Sigmoid colon (tissue), 6 donors: ENCODE measurements at regions not wholly inside any gene's neighbourhood (a gene's known extent, or its start where the extent isn't known, plus 50 kb on each side); places are given as distances from the start of the nearest gene placed in this dataset.

Experiments used
- DNase-seq: peaks from one replicate; pipeline ENCODE4 v3.0.0-alpha.2; 2019
- H3K27ac ChIP-seq, 4 donors: fragments of 200-600 bp; sonication (generic); one replicate each; pipeline ENCODE4 v1.5.1; 2016 to 2019; ENCODE audit warnings: mild to moderate bottlenecking in 1 of 4
- H3K27me3 ChIP-seq, 3 donors: fragments of 200-600 bp; sonication (generic); one replicate each; pipeline ENCODE4 v1.5.1; 2019; ENCODE audit warnings: mild to moderate bottlenecking in 1 of 3
- H3K36me3 ChIP-seq, 4 donors: fragments of 200-600 bp; sonication (generic); one replicate each; pipeline ENCODE4 v1.5.1; 2016 to 2019
- H3K4me1 ChIP-seq, 4 donors: fragments of 200-600 bp; sonication (generic); one replicate each; pipeline ENCODE4 v1.5.1; 2017 to 2019
- H3K4me3 ChIP-seq, 4 donors: fragments of 200-600 bp; sonication (generic); one replicate each; pipeline ENCODE4 v1.5.1; 2017 to 2019; ENCODE audit warnings: mild to moderate bottlenecking in 2 of 4, moderate library complexity in 1 of 4
- H3K9me3 ChIP-seq, 4 donors: fragments of 200-600 bp in 3 of 4; sonication (generic) in 3 of 4; one replicate each; pipeline versions ENCODE4 v1.5.1 to v1.6.1; 2013 to 2019
- EP300 ChIP-seq, 4 donors: sonication (generic); formaldehyde crosslinking; IDR thresholded peaks; one replicate each; pipeline ENCODE4 v1.6.1; 2017; ENCODE audit warnings: antibody characterized with exemption in 4 of 4
- POLR2A ChIP-seq, 2 donors: fragments of 450-650 bp; IDR thresholded peaks; one replicate each; pipeline ENCODE4 v1.6.1; 2016; ENCODE audit warnings: antibody characterized with exemption in 2 of 2, mild to moderate bottlenecking in 2 of 2, moderate library complexity in 2 of 2
- POLR2AphosphoS5 ChIP-seq, 4 donors: sonication (generic); formaldehyde crosslinking; IDR thresholded peaks; one replicate each; pipeline ENCODE4 v1.6.1; 2017; ENCODE audit warnings: antibody characterized with exemption in 4 of 4
- WGBS, 2 donors: extraction: QIAGEN DNeasy Blood & Tissue Kit; methylation state at CpG; one replicate each; pipeline ENCODE4 v1.1.7; 2013; 5-methylcytosine and 5-hydroxymethylcytosine counted together
- intact Hi-C: fragments of 100-400 bp; cut with DNase I; formaldehyde crosslinking; loops from one replicate; pipeline ENCODE4 v1.15.1; 2023
- TF ChIP-seq, protein P1 (sequence below), 4 experiments: fragments of 450-650 bp in 3 of 4; fragments of 200-600 bp in 1 of 4; IDR thresholded peaks; one replicate each; pipeline ENCODE4 v1.5.1; 2016 to 2019; ENCODE audit warnings: antibody characterized with exemption in 4 of 4, mild to moderate bottlenecking in 3 of 4, moderate library complexity in 2 of 4
- donor health status: healthy with polysubstance abuse.
- donor health status: healthy.

DNA sequence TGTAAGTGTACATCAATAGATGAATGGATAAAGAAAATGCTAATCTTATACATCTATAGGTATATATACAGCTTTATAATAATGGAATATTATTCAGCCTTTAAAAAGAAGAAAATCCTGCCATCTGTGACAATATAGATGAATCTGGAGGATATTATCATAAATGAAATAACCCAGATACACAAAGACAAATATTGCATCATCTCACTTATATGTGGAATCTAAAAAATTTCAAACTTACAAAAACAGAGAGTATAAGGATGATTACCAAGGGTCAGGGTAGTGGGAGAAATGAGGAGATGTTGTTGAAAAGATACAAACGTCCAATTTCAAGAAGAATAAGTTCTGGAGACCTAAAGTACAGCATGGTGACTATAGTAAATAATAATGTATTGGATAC is 85.4 kb upstream of the AGTR1 start:
- Histone ChIP-seq H3K4me1 (peaks cover 0 to 35% (median 23%) of the 10 kb centered on the region in 4 donors), H3K27ac (no peak overlapping the region), H3K9me3 (no peaks in the 10 kb centered on the region), H3K36me3 (no peaks in the 10 kb centered on the region), H3K27me3 (no peaks in the 10 kb centered on the region), H3K4me3 (no peak overlapping the region)
- intact Hi-C loops: no loop called here
- no peak for DNase-seq
- TF ChIP-seq EP300 (IDR thresholded peaks at IDR 0.05): no peak
- TF ChIP-seq POLR2A (IDR thresholded peaks at IDR 0.05): no peak
- no peak for TF ChIP-seq POLR2AphosphoS5 (IDR thresholded peaks at IDR 0.05)
- TF ChIP-seq, protein P1, sequence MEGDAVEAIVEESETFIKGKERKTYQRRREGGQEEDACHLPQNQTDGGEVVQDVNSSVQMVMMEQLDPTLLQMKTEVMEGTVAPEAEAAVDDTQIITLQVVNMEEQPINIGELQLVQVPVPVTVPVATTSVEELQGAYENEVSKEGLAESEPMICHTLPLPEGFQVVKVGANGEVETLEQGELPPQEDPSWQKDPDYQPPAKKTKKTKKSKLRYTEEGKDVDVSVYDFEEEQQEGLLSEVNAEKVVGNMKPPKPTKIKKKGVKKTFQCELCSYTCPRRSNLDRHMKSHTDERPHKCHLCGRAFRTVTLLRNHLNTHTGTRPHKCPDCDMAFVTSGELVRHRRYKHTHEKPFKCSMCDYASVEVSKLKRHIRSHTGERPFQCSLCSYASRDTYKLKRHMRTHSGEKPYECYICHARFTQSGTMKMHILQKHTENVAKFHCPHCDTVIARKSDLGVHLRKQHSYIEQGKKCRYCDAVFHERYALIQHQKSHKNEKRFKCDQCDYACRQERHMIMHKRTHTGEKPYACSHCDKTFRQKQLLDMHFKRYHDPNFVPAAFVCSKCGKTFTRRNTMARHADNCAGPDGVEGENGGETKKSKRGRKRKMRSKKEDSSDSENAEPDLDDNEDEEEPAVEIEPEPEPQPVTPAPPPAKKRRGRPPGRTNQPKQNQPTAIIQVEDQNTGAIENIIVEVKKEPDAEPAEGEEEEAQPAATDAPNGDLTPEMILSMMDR (IDR thresholded peaks at IDR 0.05): no peak
- WGBS, 2 donors: 69 to 77% methylated on average over 1 of the region's 1 CpG

- Histone ChIP-seq H3K4me3 (no peak overlapping the region), H3K4me1 (peaks cover 0 to 28% (median 19%) of the 10 kb centered on the region in 4 donors), H3K27me3 (no peaks in the 10 kb centered on the region), H3K27ac (peak overlapping the region in 2 of 4 donors; percentile 53 to 56), H3K36me3 (no peaks in the 10 kb centered on the region), H3K9me3 (peaks cover 0 to 3% (median 0%) of the 10 kb centered on the region in 4 donors)
- WGBS, 2 donors: 79 to 80% methylated on average over 3 of the region's 3 CpGs
- TF ChIP-seq POLR2A (IDR thresholded peaks at IDR 0.05) (no peak), POLR2AphosphoS5 (IDR thresholded peaks at IDR 0.05) (no peak), EP300 (IDR thresholded peaks at IDR 0.05) (no peak)
- TF ChIP-seq, protein P1 (IDR thresholded peaks at IDR 0.05): no peak
- intact Hi-C loops: no loop called here
- DNase-seq: no peak
Measured at GRCh38 chr3:148615382-148615781, 82.3 kb upstream of the AGTR1 start.

- intact Hi-C loops: no loop called here
- WGBS, 2 donors: 6 to 44% methylated on average over 4 of the region's 4 CpGs
- no peak overlapping the region for H3K27ac ChIP-seq
- H3K9me3 ChIP-seq: no peaks in the 10 kb centered on the region
- no peak for DNase-seq
- H3K4me1 ChIP-seq: peaks cover 0 to 7% (median 0%) of the 10 kb centered on the region in 4 donors
- H3K27me3 ChIP-seq: no peaks in the 10 kb centered on the region
- no peak overlapping the region for H3K4me3 ChIP-seq
- TF ChIP-seq, protein P1 (IDR thresholded peaks at IDR 0.05): no peak
- TF ChIP-seq POLR2AphosphoS5 (IDR thresholded peaks at IDR 0.05): no peak
- TF ChIP-seq POLR2A (IDR thresholded peaks at IDR 0.05): no peak
- TF ChIP-seq EP300 (IDR thresholded peaks at IDR 0.05): no peak
- H3K36me3 ChIP-seq: no peaks in the 10 kb centered on the region
Measured at GRCh38 chr3:148625095-148625736, 72.5 kb upstream of the AGTR1 start.

DNA sequence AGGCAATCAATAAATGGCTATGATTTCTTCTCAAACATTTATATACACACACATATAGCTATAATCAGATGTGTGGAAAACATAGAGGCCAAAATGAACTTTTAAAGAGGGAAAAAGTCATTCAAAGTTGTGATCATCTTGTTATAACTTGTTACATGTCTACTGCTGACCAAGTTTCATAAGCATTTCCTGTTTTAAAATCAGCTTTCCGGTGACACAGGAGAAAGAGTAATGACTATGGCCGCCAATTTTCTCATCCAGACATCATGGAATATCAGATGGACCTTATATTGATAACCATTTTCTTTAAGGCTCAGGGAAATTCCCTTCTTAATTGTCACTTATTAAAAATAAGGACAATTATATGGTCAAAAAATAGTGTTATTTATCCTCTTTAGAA is 71.7 kb upstream of the AGTR1 start:
- no peak for TF ChIP-seq EP300 (IDR thresholded peaks at IDR 0.05)
- TF ChIP-seq POLR2AphosphoS5 (IDR thresholded peaks at IDR 0.05): no peak
- no peak for TF ChIP-seq POLR2A (IDR thresholded peaks at IDR 0.05)
- TF ChIP-seq, protein P1 (IDR thresholded peaks at IDR 0.05): no peak
- Histone ChIP-seq H3K9me3 (no peaks in the 10 kb centered on the region), H3K4me1 (peaks cover 0 to 7% (median 0%) of the 10 kb centered on the region in 4 donors), H3K27me3 (no peaks in the 10 kb centered on the region), H3K4me3 (no peak overlapping the region), H3K27ac (no peak overlapping the region), H3K36me3 (no peaks in the 10 kb centered on the region)
- intact Hi-C loops: no loop called here
- 61 to 77% methylated on average over 2 of the region's 2 CpGs for WGBS, 2 donors
- DNase-seq: no peak

- 89 to 96% methylated on average over 1 of the region's 1 CpG for WGBS, 2 donors
- no peaks in the 10 kb centered on the region for H3K36me3 ChIP-seq
- H3K4me3 ChIP-seq: no peak overlapping the region
- no peak overlapping the region for H3K27ac ChIP-seq
- no peak for TF ChIP-seq POLR2A (IDR thresholded peaks at IDR 0.05)
- TF ChIP-seq EP300 (IDR thresholded peaks at IDR 0.05): no peak
- peaks cover 0 to 7% (median 0%) of the 10 kb centered on the region in 4 donors for H3K4me1 ChIP-seq
- peaks cover 0 to 2% (median 0%) of the 10 kb centered on the region in 4 donors for H3K9me3 ChIP-seq
- no peak for DNase-seq
- intact Hi-C loops: no loop called here
- no peaks in the 10 kb centered on the region for H3K27me3 ChIP-seq
Measured at GRCh38 chr3:148629006-148629405, 68.7 kb upstream of the AGTR1 start.
